ENCODE measurements at regions not wholly inside any gene's neighbourhood (a gene's known extent, or its start where the extent isn't known, plus 50 kb on each side); places are given as distances from the start of the nearest gene placed in this dataset.
"Not testable (repeated sequence)": the region's sequence is repeated elsewhere in the genome, so short reads cannot be mapped to it uniquely, and the experiment has no call there.

- no peak for DNase-seq
These were observed 66.0 kb downstream of the KBTBD8 start for GRCh38 chr3:67064105-67064504.

GRCh38 chr3:67067251-67067650, 69.1 kb downstream of the KBTBD8 start:
- no peak for DNase-seq

- DNase-seq = not testable (repeated sequence)
These were observed 74.5 kb downstream of the KBTBD8 start for GRCh38 chr3:67072640-67073039.

- DNase-seq = no peak
These were observed 75.7 kb downstream of the KBTBD8 start for GRCh38 chr3:67073812-67074211.

GRCh38 chr3:67075295-67075694, 77.2 kb downstream of the KBTBD8 start:
- no peak for DNase-seq

- no peak for DNase-seq
These were observed 78.5 kb downstream of the KBTBD8 start for GRCh38 chr3:67076607-67077006.

GRCh38 chr3:67077656-67078055, 79.5 kb downstream of the KBTBD8 start:
- DNase-seq = no peak

GRCh38 chr3:67082533-67083024, 84.5 kb downstream of the KBTBD8 start:
- DNase-seq = no peak

- peak; percentile 74 for DNase-seq
These were observed 85.2 kb downstream of the KBTBD8 start for GRCh38 chr3:67083277-67083676.

- no peak for DNase-seq
These were observed 89.7 kb downstream of the KBTBD8 start for GRCh38 chr3:67087788-67088187.

- no peak for DNase-seq
These were observed 92.4 kb downstream of the KBTBD8 start for GRCh38 chr3:67090474-67090873.

GRCh38 chr3:67093305-67093704, 95.2 kb downstream of the KBTBD8 start:
- DNase-seq = no peak

GRCh38 chr3:67094167-67094566, 96.1 kb downstream of the KBTBD8 start:
- DNase-seq = no peak

- DNase-seq = no peak
These were observed 96.7 kb downstream of the KBTBD8 start for GRCh38 chr3:67094774-67095173.

GRCh38 chr3:67104388-67104787, 106.3 kb downstream of the KBTBD8 start:
- no peak for DNase-seq

- no peak for DNase-seq
These were observed 108.8 kb downstream of the KBTBD8 start for GRCh38 chr3:67106874-67107273.

- no peak for DNase-seq
These were observed 111.6 kb downstream of the KBTBD8 start for GRCh38 chr3:67109651-67110204.

- DNase-seq = peak; percentile 52
These were observed 115.8 kb downstream of the KBTBD8 start for GRCh38 chr3:67113802-67114407.

- DNase-seq = no peak
These were observed 120.0 kb downstream of the KBTBD8 start for GRCh38 chr3:67118122-67118521.

GRCh38 chr3:67118635-67119034, 120.5 kb downstream of the KBTBD8 start:
- no peak for DNase-seq

GRCh38 chr3:67123914-67124313, 125.8 kb downstream of the KBTBD8 start:
- no peak for DNase-seq

- DNase-seq = no peak
These were observed 129.1 kb downstream of the KBTBD8 start for GRCh38 chr3:67127254-67127653.

- DNase-seq = no peak
These were observed 144.3 kb downstream of the KBTBD8 start for GRCh38 chr3:67142432-67142831.

GRCh38 chr3:67145738-67146137, 147.6 kb downstream of the KBTBD8 start:
- no peak for DNase-seq

GRCh38 chr3:67154429-67154828, 156.3 kb downstream of the KBTBD8 start:
- DNase-seq = no peak
